ENCODE measurements at regions not wholly inside any gene's neighbourhood (a gene's known extent, or its start where the extent isn't known, plus 50 kb on each side); places are given as distances from the start of the nearest gene placed in this dataset.
"Not testable (repeated sequence)": the region's sequence is repeated elsewhere in the genome, so short reads cannot be mapped to it uniquely, and the experiment has no call there.

GRCh38 chr2:209146682-209147320 is 277.0 kb upstream of the MAP2 start:
- DNase-seq (ENCODE audit: low spot score) = no peak

- DNase-seq (ENCODE audit: low spot score) = no peak
Measured at GRCh38 chr2:209147981-209148380, 275.9 kb upstream of the MAP2 start.

- no peak for DNase-seq (ENCODE audit: low spot score)
Measured at GRCh38 chr2:209160800-209161588, 262.9 kb upstream of the MAP2 start.

GRCh38 chr2:209162129-209162528 is 261.7 kb upstream of the MAP2 start:
- no peak for DNase-seq (ENCODE audit: low spot score)

- DNase-seq (ENCODE audit: low spot score) = no peak
Measured at GRCh38 chr2:209181984-209182383, 241.9 kb upstream of the MAP2 start.

GRCh38 chr2:209186886-209187285 is 237.0 kb upstream of the MAP2 start:
- not testable (repeated sequence) for DNase-seq (ENCODE audit: low spot score)

GRCh38 chr2:209189893-209190292 is 234.0 kb upstream of the MAP2 start:
- DNase-seq (ENCODE audit: low spot score) = no peak

GRCh38 chr2:209191139-209191538 is 232.7 kb upstream of the MAP2 start:
- no peak for DNase-seq (ENCODE audit: low spot score)

- no peak for DNase-seq (ENCODE audit: low spot score)
Measured at GRCh38 chr2:209194717-209195116, 229.1 kb upstream of the MAP2 start.

- DNase-seq (ENCODE audit: low spot score) = no peak
Measured at GRCh38 chr2:209208211-209208610, 215.6 kb upstream of the MAP2 start.

- no peak for DNase-seq (ENCODE audit: low spot score)
Measured at GRCh38 chr2:209209943-209210342, 213.9 kb upstream of the MAP2 start.

GRCh38 chr2:209230560-209230959 is 193.3 kb upstream of the MAP2 start:
- DNase-seq (ENCODE audit: low spot score) = no peak

GRCh38 chr2:209236377-209236776 is 187.5 kb upstream of the MAP2 start:
- DNase-seq (ENCODE audit: low spot score) = no peak

- no peak for DNase-seq (ENCODE audit: low spot score)
Measured at GRCh38 chr2:209238765-209239584, 184.9 kb upstream of the MAP2 start.

- no peak for DNase-seq (ENCODE audit: low spot score)
Measured at GRCh38 chr2:209239585-209239938, 184.3 kb upstream of the MAP2 start.

- no peak for DNase-seq (ENCODE audit: low spot score)
Measured at GRCh38 chr2:209240204-209240603, 183.6 kb upstream of the MAP2 start.

- no peak for DNase-seq (ENCODE audit: low spot score)
Measured at GRCh38 chr2:209253544-209253943, 170.3 kb upstream of the MAP2 start.

GRCh38 chr2:209259767-209260166 is 164.1 kb upstream of the MAP2 start:
- DNase-seq (ENCODE audit: low spot score) = no peak

GRCh38 chr2:209260281-209260680 is 163.6 kb upstream of the MAP2 start:
- DNase-seq (ENCODE audit: low spot score) = no peak

GRCh38 chr2:209261366-209262053 is 162.3 kb upstream of the MAP2 start:
- not testable (repeated sequence) for DNase-seq (ENCODE audit: low spot score)

GRCh38 chr2:209269024-209269423 is 154.8 kb upstream of the MAP2 start:
- no peak for DNase-seq (ENCODE audit: low spot score)

GRCh38 chr2:209276000-209276399 is 147.8 kb upstream of the MAP2 start:
- no peak for DNase-seq (ENCODE audit: low spot score)
